GM12801 (cell line): ENCODE measurements at regions not wholly inside any gene's neighbourhood (a gene's known extent, or its start where the extent isn't known, plus 50 kb on each side); places are given as distances from the start of the nearest gene placed in this dataset.

ENCODE experiments used
- TF ChIP-seq, protein P1 (sequence below): IDR thresholded peaks from one replicate; pipeline ENCODE4 v1.5.1; 2011; ENCODE audit warnings: control low read depth; ENCODE audit not compliant: insufficient read length; ENCODE audit errors: extremely low read depth

DNA sequence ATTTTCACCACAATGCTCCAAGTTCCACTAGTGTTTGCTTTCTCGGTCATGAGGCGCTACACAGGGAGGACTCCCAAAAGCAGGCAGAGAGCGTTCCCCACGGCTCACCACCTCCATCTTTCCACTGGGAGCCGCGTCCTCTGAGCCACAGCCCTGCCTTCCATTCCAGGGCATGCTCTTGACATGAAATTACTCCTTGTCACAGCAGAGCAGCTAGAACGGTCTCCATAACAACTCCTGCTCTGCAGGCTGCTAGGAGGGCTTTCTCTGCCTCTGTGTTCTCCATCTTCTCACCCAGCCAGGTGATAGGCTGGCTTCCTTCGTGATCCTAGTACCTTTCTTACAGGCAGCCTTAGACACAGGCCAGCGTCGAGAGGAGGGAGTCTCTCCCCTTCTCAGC is 171.8 kb upstream of the UBL3 start:
- TF ChIP-seq, protein P1, sequence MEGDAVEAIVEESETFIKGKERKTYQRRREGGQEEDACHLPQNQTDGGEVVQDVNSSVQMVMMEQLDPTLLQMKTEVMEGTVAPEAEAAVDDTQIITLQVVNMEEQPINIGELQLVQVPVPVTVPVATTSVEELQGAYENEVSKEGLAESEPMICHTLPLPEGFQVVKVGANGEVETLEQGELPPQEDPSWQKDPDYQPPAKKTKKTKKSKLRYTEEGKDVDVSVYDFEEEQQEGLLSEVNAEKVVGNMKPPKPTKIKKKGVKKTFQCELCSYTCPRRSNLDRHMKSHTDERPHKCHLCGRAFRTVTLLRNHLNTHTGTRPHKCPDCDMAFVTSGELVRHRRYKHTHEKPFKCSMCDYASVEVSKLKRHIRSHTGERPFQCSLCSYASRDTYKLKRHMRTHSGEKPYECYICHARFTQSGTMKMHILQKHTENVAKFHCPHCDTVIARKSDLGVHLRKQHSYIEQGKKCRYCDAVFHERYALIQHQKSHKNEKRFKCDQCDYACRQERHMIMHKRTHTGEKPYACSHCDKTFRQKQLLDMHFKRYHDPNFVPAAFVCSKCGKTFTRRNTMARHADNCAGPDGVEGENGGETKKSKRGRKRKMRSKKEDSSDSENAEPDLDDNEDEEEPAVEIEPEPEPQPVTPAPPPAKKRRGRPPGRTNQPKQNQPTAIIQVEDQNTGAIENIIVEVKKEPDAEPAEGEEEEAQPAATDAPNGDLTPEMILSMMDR = no peak

DNA sequence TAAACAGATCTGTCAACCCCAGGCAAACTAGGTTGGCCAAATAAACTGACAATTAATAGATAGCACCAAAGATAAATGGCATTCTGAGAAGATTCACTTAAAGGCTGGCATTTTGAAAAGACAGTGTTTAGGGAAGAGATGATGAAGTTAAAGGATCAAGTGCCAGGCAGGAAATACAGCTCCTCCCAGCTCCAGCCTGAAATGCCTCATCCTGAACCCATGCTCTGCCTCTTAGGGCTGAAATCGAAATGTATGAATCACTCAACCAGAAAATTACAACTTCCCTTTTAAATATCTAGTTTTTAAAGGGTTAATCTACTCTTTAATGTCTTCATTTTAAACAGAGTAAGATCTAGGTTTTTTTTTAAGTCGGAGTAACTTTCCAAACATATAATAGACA is 171.2 kb upstream of the UBL3 start:
- TF ChIP-seq, protein P1 = no peak

DNA sequence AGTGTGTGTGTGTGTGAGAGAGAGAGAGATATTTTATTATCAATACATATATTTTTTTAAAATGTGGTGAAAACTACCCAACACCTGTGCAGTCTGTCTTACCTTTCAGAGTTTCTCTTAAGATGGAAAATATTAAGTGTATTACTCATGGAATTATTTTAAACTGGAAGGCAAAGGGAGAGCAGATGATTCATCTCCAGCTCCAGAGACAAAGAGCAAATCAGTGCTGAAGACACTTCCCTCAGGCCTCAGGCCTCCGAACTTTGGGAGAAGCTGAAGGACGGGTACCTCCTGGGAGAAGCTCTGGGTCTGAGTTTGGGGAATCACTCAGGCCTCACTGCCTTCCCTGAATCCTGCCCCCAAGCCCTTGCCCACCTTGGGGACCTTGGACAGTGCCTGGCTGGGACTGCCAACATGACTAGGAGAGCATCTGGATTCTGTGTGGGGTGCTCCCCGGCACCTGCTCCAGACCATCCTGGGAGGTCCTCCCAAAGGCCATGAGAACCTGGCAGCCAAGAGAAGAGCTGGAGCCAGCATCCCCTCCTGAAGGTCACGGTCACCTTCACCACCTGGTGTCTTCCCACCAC is 170.4 kb upstream of the UBL3 start:
- TF ChIP-seq, protein P1 = no peak

DNA sequence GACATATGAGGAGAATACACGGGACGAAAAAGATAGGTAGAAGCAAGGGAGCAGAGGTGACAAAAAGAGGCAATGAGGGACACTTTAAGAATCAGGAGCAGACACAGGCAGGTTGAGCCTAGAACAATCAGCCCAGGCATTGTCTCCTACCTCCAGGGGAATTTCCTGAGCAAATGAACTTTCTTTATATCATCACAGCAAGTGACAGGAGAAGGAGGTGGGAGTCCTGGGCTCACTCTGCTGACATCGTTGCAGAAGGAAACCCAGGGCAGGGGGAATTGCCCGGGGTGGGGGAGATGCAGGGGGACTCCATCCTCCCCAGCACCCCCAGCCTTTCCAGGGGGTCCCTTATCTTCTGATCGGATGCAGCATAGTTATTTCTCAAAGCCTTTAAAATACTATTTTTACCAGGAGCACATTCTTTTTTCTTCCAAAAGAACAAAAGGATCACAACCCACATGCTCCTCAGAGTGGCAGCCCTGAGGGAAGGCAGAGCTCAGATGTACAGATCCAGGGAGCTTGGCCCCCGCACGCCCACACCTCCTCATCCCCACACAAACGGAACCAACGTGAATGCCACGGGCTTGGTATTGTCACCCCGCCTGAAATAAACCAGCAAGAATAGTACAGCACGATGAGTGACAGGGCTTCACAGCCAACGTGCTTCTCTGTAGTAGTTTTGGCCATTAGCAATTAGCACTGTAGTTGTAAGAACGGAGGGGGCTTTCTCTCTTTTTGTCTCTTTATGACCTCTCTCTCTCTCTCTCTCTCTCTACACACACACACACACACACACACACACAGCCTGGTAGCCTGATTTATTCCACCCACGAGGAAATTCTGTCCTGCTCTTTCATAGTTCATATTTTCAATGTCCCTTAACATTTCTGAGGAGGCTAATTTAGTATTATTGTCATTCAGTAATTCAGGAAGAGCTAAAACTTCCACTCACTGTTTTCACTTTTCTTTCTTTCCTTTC is 169.5 kb upstream of the UBL3 start:
- TF ChIP-seq, protein P1 = no peak

DNA sequence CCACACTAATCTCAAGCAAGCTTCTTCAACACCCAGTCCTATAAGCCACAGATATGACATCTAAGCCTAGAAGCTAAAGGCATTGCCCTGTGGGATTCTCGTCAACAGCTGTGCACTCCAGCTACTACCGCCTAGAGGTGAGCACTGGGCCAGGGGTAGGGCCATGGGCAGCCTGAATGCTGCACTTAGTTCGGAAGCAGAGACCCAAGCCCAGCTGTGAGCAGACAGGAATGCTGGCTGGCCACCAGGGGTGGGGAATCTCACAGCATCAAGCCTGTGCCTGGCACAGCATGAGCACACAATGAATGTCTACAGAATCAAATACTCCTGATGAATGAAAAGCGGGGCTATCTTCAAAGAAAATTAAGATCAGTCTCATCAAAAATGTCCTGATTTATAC is 167.5 kb upstream of the UBL3 start:
- TF ChIP-seq, protein P1 = no peak

DNA sequence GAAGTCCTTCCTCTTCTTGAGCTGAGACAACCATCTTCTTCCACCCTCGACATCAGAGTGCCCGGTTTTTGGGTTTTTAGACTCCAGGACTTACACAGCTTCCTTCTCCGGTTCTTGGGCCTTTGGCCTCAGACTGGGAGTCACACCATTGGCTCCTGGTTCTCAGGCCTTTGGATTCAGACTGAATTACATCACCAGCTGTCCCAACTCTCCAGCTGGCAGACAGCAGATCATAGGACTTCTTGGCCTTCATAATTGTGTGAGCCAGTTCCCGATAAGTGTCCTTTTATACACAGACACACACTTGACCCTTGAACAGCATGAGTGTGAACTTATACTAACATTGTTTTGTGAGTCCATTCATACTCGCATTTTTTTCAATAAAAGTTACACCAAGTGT is 166.0 kb upstream of the UBL3 start:
- TF ChIP-seq, protein P1 = no peak

DNA sequence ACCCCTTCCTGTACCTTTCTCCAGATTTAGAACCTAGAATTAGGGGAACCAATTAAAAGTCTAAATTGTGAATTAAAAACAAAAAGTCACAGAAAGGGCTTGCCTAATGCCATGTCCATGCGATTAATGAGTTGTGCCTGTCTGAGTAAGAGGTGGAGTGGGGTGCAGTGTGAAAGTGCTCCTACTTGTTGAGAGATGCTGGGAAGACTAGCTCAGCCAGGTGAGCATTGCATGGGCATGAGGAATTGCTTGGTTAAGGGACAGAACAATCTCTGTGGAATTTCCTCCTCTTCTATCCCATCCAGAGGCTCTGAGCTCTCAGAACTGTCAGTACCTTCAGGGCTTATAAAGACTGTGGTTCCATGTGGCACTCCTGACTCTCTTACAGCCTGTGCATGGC is 159.0 kb upstream of the UBL3 start:
- TF ChIP-seq, protein P1 = no peak
